ENCODE measurements at regions not wholly inside any gene's neighbourhood (a gene's known extent, or its start where the extent isn't known, plus 50 kb on each side); places are given as distances from the start of the nearest gene placed in this dataset.

DNA sequence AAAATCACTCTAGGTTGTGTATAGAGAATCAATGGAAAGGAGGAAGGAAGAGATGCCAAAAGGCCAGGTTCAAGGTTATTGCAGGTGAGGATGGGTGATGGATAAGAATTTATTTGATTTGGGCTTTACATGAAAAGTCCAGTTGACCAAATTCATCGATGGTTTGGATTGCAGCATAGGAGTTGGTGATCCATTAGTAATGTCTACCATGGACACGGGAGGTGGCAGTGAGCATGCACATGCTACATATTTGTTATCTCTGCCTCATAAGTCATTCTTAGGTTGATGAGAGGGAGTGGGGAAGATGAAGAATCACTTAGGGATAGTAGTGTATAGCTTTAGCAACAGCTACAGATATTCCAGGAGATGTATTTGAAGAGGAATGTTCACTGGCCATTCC lies 211.4 kb downstream of the PHETA1 start:
- Histone ChIP-seq H3K9me3 (no peaks in the 10 kb centered on the region), H3K27me3 (no peaks in the 10 kb centered on the region), H3K27ac (no peak overlapping the region), H3K4me3 (no peak overlapping the region), H3K4me1 (ENCODE audit: insufficient read depth) (no peaks in the 10 kb centered on the region), H3K36me3 (no peaks in the 10 kb centered on the region)
- no peak for TF ChIP-seq POLR2A (IDR thresholded peaks at IDR 0.05)
- no peak for DNase-seq
- intact Hi-C loops (cut with DNase I) = no loop called here
- WGBS, 3 donors = 65 to 71% (median 71%) methylated on average over 2 of the region's 2 CpGs

DNA sequence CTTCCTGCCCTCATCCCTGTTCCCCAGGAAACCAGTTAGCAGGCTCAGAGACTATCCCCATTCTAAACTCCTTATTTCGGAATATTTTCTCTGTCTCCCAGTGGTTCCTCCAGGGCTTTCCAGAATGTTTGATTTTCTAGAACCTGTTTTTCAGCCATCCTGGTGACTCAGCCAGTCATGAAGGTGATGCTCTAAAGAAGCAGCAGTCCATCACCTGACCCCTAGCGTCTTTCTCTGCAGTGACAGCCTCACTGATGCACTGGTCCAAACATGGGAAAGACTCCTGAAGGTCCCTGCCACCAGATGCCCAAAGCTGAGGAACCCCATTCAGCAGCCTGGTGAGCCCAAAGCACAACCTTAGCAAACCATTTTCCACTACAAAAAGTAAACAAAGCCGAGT lies 212.6 kb downstream of the PHETA1 start:
- Histone ChIP-seq H3K27ac (no peak overlapping the region), H3K9me3 (no peaks in the 10 kb centered on the region), H3K4me1 (ENCODE audit: insufficient read depth) (no peaks in the 10 kb centered on the region), H3K36me3 (no peaks in the 10 kb centered on the region), H3K4me3 (no peak overlapping the region), H3K27me3 (no peaks in the 10 kb centered on the region)
- intact Hi-C loops (cut with DNase I) = no loop called here
- TF ChIP-seq, protein P1, sequence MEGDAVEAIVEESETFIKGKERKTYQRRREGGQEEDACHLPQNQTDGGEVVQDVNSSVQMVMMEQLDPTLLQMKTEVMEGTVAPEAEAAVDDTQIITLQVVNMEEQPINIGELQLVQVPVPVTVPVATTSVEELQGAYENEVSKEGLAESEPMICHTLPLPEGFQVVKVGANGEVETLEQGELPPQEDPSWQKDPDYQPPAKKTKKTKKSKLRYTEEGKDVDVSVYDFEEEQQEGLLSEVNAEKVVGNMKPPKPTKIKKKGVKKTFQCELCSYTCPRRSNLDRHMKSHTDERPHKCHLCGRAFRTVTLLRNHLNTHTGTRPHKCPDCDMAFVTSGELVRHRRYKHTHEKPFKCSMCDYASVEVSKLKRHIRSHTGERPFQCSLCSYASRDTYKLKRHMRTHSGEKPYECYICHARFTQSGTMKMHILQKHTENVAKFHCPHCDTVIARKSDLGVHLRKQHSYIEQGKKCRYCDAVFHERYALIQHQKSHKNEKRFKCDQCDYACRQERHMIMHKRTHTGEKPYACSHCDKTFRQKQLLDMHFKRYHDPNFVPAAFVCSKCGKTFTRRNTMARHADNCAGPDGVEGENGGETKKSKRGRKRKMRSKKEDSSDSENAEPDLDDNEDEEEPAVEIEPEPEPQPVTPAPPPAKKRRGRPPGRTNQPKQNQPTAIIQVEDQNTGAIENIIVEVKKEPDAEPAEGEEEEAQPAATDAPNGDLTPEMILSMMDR (IDR thresholded peaks at IDR 0.05) = no peak
- TF ChIP-seq EP300 (IDR thresholded peaks at IDR 0.05) = no peak
- TF ChIP-seq POLR2A (IDR thresholded peaks at IDR 0.05) = no peak
- WGBS, 3 donors = 77 to 86% (median 81%) methylated on average over 3 of the region's 3 CpGs
- no peak for DNase-seq

- no peak for DNase-seq
These were observed 213.4 kb downstream of the PHETA1 start for GRCh38 chr12:111155521-111155920.

DNA sequence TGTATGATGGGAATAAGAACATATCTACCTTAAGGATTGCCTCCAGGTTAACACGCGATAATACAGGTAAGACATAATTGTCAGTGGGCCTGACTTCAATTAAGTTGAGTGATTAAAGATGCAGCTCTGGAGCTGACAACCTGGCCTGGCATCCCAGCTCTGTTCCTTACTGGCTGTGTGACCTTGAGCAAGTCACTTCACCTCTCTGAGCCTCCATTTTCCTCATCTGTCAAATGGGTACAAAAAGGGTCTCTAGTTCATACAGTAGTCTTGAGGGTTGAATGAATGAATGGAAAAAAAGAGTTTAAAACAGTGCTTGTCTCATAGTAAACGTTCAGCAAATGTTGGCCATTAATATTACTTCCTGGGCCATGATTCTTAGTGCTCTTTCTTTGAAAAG lies 213.9 kb downstream of the PHETA1 start:
- Histone ChIP-seq H3K9me3 (no peaks in the 10 kb centered on the region), H3K4me3 (no peak overlapping the region), H3K4me1 (ENCODE audit: insufficient read depth) (no peaks in the 10 kb centered on the region), H3K36me3 (no peaks in the 10 kb centered on the region), H3K27ac (no peak overlapping the region), H3K27me3 (no peaks in the 10 kb centered on the region)
- no peak for DNase-seq
- intact Hi-C loops (cut with DNase I) = no loop called here
- WGBS, 3 donors = 79 to 83% (median 80%) methylated on average over 3 of the region's 3 CpGs
- TF ChIP-seq EP300 (IDR thresholded peaks at IDR 0.05) (no peak), POLR2A (IDR thresholded peaks at IDR 0.05) (no peak)
- TF ChIP-seq, protein P1 (IDR thresholded peaks at IDR 0.05) = no peak

More at GRCh38 chr12:111155521-111155920, 213.4 kb downstream of the PHETA1 start:
- Histone ChIP-seq H3K9me3 (no peaks in the 10 kb centered on the region), H3K36me3 (no peaks in the 10 kb centered on the region), H3K4me3 (no peak overlapping the region), H3K4me1 (ENCODE audit: insufficient read depth) (no peaks in the 10 kb centered on the region), H3K27ac (no peak overlapping the region), H3K27me3 (no peaks in the 10 kb centered on the region)
- TF ChIP-seq POLR2A (IDR thresholded peaks at IDR 0.05) (no peak), EP300 (IDR thresholded peaks at IDR 0.05) (no peak)
- TF ChIP-seq, protein P1 (IDR thresholded peaks at IDR 0.05) = no peak
- 47 to 73% (median 59%) methylated on average over 8 of the region's 8 CpGs for WGBS, 3 donors
- intact Hi-C loops (cut with DNase I) = no loop called here

- WGBS, 3 donors = 21 to 34% (median 24%) methylated on average over 19 of the region's 19 CpGs
- Histone ChIP-seq H3K27ac (no peak overlapping the region), H3K9me3 (no peaks in the 10 kb centered on the region), H3K4me3 (no peak overlapping the region), H3K36me3 (no peaks in the 10 kb centered on the region), H3K4me1 (ENCODE audit: insufficient read depth) (no peaks in the 10 kb centered on the region), H3K27me3 (no peaks in the 10 kb centered on the region)
- intact Hi-C loops (cut with DNase I) = no loop called here
- no peak for DNase-seq
- TF ChIP-seq POLR2A (IDR thresholded peaks at IDR 0.05) (no peak), EP300 (IDR thresholded peaks at IDR 0.05) (no peak)
- TF ChIP-seq, protein P1 (IDR thresholded peaks at IDR 0.05) = no peak
These were observed 214.6 kb downstream of the PHETA1 start for GRCh38 chr12:111154147-111154834.

Measured in ovary (tissue), 7 donors.